HG03039 (cell line): ENCODE measurements at regions not wholly inside any gene's neighbourhood (a gene's known extent, or its start where the extent isn't known, plus 50 kb on each side); places are given as distances from the start of the nearest gene placed in this dataset.
A peak's percentile ranks its signal among the peaks of the same experiment; 100 is the strongest.
"Not testable (repeated sequence)": the region's sequence is repeated elsewhere in the genome, so short reads cannot be mapped to it uniquely, and the experiment has no call there.

Experiments
- ATAC-seq: cut with Tn5 transposase; IDR thresholded peaks from one replicate; pipeline ENCODE4 v1.9.1; 2021; ENCODE audit warnings: mild to moderate bottlenecking, moderate library complexity; ENCODE audit not compliant: unreplicated experiment

DNA sequence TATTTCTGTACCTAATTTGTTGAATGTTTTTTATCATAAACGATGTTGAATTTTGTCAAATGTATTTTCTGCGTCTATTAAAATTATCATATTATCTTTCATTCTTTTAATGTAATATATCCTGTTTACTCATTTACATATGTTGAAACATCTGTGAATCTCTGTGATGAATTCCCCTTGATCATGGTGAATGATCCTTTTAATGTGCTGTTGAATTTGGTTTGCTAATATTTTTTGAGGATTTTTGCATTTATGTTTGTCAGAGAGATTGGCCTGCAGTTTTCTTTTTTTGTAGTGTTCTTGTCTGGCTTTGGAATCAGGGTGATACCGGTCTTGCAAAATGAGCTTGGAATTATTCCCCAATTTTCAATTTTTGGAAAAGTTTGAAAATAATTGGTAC lies 569.3 kb upstream of the CCDC179 start:
- no peak for ATAC-seq

DNA sequence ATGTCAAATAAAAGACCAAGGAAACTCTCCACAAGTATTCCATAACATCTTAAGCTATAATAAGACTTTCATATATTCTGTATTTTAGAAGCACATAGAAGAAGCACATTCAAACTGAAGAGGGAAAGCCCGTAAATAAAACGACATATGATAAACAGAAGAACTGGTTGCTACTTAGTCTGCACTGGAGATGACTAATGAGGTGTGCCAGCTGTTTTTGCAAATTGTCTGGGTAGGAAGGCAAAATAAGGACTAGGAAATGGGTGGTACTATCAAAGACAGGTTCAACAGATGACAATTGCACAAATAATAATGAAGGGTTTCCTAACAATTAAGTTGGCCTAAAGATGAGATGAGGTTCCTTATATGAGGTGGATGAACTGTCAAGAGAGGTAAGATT lies 593.2 kb upstream of the CCDC179 start:
- no peak for ATAC-seq

DNA sequence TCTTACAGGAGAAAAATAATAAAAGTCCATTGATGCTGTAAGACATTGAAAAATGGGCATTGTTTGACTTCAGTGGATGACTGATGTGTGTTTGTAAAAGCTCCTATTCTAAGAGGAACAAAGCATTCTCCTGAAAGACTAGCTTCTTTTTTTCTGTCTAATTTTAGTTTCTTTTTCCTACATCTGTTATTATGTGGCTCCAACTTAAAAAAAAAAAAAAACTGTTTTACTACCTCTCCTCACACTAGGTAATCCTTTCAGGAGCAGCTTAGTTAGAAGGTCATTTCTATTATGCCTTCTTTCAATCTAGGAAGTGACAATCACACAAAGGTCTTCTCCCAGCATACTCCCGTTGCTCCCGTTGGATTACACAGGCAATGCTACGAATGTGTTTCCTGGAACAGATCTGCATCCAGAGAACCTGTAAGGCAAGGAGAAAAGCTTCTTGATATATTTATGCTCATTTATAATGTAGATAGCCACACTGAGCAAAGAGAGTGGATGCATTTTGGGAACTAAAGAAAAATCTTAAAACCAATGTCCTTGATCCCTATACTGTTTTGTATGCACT lies 595.1 kb upstream of the CCDC179 start:
- ATAC-seq = no peak

DNA sequence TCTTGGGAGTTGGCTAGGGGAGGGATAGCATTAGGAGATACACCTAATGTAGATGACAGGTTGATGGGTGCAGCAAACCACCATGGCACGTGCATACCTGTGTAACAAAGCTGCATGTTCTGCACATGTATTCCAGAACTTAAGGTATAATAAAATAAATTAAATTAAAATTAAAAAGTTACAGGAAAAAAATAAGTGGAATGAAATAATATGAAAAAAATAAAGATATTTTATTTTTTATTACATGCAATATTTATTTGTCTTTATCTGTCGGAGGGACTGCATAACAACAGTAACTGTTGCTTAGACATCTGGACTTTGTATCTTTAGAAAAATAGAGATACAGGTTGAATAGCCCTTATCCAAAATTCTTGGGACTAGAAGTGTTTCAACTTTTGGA lies 597.4 kb upstream of the CCDC179 start:
- ATAC-seq = no peak

DNA sequence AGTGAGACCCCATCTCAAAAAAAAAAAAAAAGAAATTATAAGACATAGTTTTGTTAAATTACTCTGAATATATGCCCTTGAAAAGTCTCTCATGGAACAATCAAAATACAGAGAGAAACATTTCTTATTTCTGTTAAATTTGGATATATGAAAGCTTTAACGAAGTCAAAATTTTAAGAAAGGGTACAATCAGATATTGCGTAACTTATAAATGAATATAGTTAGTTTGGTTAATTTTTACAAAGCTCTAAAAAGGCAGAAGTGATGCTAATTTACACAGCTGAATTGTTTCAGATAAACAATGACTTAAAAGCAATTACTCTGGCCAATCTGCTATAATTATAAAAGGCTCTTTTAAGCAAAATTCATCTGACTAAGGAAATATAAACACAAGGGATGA lies 611.6 kb upstream of the CCDC179 start:
- no peak for ATAC-seq

DNA sequence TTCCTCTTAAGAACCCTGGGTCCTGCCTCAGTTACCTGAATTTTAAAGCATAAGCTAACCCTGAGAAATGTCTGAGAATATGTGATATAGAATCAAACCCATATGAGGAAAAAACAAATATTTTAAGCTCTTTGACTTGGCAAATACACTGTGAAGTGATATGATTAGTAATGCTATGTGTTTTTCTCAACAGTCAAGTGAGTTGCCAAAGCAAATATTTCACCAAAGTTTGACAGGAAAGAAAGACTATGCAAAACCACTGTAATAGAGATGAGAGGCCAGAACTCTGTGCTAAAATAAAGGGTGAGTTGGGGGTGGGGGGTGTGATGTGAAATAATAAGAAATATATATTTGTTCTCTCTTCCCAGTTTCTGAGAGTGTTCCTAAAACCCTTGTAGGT lies 613.5 kb upstream of the CCDC179 start:
- ATAC-seq = no peak

DNA sequence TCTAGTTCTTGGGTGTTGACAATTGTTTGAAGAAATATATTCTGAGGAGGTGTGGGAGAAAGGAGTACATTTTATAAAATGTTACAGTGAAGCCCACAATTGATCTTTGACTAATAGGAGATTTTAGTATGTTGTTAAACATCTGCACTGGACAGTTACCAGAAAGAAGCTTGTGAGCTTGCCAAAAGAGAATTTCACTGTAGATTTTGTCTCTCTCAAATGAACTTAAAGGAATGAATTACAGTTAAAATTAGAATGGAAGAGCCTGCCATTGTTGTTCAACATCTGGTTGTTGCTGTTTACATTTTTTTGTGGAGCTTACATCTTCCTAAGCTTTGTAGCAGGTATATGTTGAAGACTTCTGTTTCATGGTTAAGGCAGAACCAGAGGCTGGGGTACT lies 620.5 kb upstream of the CCDC179 start:
- no peak for ATAC-seq

DNA sequence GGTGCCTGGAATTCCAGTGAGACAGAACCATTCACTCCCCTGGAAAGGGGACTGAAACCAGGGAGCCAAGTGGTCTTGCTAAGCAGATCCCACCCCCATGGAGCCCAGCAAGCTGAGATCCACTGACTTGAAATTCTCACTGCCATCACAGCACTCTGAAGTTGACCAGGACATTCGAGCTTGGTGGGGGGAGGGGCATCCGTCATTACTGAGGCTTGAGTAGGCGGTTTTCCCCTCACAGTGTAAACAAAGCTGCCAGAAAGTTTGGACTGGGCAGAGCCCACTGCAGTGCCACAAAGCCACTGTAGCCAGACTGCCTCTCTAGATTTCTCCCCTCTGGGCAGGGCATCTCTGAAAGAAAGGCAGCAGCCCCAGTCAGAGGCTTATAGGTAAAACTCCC lies 623.9 kb upstream of the CCDC179 start:
- not testable (repeated sequence) for ATAC-seq

DNA sequence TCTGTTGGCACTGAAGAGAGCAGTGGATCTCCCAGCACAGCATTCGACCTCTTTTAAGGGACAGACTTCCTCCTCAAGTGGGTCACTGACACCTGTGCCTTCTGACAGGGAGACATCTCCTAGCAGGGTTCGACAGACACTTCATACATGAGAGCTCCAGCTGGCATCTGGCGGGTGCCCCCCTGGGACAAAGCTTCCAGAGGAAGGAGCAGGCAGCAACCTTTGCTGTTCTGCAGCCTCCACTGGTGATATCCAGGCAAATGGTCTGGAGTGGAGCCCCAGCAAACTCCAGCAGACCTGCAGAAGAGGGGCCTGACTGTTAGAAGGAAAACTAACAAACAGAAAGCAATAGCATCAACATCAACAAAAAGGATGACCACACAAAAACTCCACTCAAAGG lies 624.3 kb upstream of the CCDC179 start:
- not testable (repeated sequence) for ATAC-seq

DNA sequence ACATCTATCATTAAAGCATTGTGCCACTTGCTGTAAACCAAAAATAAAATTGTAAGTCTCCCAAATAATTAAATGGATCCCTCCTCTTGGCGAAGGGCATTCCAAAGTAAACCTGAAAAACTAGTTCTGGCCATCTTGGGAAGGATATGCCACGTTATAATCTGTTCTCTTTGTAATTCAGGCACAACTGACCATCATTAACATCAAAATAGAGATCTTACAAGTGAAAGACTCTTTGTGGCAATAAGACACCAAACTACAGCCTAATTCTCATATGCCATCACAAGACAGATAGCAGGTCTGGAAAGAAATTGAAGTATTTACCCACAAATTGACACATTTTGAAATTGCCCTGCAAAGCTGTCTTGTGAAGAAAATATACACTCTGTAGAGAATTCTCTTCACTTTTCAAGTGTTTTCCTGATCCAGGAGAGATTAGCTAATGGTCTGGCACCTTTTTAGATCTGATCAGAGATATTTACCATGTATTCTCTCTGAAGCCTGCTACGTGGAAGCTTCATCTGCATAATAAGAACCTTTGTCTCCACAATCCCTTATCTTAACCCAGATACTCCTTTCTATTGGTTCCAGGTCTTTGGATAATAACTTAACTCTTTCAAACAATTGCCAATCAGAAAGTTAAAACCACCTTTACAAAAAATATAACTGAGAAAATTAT lies 630.4 kb upstream of the CCDC179 start:
- ATAC-seq = no peak

DNA sequence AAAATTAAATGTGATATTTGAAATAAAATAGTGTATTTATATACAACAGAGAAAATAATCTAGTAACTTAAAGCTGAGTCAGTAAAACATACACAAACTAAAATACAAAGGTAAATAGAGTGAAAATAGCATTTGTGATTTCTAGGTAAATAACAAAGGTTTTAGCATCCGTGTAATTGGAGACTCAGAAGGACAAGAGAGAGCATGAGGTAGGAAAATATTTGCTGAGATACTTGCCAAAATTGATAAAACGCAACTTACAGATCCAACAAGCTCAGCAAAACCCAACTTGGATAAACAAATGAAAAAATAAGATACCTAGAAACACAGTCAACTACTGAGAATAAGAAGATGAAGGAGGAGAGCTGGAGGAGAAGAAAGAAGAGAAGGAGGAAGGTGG lies 634.7 kb upstream of the CCDC179 start:
- ATAC-seq = no peak

DNA sequence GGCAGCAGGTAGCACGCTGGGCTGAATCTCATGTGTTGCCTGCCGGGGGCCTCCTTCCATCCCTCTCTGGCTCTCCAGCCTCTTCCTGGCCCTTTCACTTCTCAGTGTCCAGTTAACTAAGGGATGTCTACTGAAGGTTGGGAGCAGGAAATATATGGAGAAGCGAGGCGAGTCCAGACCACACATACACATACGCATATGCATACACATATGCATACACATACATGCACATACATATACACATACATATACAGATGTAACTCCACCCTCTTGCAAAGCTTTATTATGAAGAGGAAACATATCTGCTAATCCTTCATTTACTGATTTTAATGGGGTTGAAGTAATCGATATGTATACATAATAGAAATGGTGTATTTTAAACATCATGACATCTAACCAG lies 636.1 kb upstream of the CCDC179 start:
- no peak for ATAC-seq

DNA sequence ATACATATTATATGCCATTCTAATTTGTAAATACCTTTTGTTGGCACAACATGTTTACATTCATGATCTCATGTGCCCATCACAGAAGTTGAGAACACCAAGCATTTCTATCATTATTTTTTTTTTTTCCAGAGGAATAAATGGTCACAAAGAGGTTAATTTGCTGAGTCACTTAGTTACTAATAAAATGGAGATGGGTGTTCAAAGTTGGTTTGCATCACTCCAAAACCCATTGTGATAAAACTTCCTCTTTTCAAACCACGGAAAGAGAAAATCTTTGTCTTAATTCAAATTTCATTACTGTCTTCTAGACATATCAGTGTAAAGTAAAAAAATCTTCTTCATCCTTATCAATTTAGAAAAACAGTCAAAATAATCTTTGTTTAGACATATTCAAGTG lies 636.8 kb upstream of the CCDC179 start:
- ATAC-seq = no peak

DNA sequence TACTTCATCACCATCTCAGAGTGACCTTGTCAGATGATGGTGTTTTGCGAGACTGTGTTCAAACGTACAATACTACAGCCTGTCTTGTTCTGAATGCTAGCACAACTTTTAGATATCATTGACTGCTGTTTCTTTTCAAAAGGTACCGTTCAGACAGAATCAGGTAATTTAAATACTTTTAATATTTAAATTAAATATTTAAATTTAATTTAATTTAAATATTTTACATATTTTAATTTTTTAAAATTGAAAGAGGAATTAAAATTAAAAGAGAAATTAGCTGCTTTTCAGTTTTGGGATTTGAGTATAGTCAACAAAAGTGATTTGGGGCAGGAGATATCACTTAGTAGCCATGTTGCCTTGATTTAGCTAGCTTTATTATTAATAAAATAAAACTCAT lies 642.1 kb upstream of the CCDC179 start:
- ATAC-seq = no peak

DNA sequence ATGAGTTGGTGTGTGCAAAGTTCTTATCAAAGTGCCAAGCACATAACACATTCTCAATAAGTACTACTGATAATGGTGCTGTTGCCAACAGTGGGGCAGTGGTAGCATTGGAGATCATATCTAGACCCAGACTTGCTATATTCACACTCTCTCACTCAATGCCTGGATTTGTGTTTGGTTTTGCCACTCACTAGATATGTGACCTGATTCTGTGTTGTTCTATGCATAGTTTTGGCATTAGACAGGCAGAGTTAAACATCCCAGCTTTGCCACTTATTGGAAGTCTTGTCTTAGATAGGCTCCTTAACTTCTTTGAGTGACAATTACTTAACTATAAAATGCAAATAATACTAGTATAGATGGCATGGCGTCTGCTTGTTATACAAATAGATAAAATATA lies 642.6 kb upstream of the CCDC179 start:
- no peak for ATAC-seq

DNA sequence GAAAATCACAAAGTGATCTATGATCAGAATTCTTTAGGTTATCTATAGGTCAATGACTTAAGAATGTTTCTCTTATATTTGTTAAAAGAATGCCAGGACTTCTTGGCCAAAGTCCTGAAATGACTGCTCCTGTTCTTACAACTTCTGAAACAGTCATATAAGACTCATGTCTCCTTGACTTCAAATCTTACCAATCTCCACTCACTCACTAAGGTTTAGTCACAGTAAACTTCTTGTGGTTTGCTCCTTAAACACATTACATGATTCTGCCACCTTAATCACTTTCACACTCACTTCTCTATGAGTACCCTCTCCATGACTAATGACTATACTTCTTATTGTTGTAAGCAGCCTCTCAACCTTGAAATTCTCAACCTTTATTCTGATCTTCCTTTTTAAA lies 648.7 kb upstream of the CCDC179 start:
- no peak for ATAC-seq

DNA sequence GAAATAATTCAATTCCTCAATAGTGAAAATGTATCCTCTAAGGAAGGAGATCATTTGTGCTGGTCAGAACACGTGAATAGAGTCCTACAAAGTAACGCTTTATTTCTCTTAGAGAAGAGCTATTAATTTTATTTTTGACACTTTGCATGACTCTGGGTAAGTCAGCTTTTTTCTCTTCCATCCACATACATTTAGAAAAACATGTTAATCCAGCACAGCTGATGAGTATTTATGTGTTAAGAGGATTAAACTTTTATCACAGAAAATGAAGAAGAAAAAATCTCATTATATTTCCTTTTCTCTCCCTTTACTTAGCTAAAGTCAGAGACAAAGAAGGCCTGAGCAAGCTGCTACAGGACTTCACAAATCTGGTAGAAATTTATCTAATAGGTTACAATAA lies 649.5 kb upstream of the CCDC179 start:
- no peak for ATAC-seq

DNA sequence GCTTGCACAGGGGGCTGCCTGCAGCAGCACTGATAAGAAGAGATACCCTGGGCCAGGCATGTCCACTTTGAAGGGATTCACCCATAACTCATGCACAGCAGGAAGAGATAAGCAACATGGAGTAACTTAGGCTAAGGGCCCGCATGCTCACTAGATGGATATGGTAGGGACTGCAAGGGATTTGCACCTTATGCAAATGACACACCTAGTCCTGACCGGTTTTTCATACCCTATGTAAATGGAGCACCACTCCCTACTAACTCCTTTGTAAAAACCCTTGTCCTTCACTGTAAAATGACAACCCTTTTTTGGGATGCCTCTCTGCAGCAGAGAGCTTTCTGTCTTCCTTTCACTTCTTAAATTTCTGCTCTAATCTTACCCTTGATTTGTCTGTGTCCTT lies 658.9 kb upstream of the CCDC179 start:
- ATAC-seq = no peak

DNA sequence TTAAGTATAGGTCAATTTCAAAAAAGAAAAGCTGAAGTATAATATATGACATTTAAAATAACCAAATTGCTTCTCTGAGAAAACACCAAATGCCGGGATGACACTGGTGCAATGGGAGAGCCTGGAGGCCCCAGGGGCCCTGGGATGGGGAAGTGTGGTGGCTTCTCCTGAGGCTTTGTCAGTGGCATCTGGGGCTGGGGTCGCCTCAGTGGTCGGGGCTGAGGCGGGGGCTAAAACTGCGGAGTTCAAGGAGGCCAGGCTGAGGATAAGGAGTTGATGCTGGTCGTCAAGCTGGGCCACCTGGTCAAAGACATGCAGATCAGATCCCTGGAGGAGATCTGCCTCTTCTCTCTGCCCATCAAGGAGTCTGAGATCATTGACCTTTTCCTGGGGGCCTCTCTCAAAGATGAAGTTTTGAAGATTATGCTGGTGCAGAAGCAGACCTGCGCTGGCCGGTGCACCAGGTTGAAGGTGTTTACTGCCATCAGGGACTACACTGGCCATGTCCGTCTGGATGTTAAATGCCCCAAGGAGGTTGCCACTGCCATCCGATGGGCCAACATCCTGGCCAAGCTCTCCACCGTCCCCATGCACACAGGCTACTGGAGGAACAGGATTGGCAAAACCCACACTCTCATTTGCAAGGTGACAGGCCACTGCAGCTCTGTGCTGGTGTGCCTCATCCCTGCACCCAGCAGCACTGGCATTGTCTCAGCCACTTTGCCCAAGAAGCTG lies 660.1 kb upstream of the CCDC179 start:
- ATAC-seq = no peak

DNA sequence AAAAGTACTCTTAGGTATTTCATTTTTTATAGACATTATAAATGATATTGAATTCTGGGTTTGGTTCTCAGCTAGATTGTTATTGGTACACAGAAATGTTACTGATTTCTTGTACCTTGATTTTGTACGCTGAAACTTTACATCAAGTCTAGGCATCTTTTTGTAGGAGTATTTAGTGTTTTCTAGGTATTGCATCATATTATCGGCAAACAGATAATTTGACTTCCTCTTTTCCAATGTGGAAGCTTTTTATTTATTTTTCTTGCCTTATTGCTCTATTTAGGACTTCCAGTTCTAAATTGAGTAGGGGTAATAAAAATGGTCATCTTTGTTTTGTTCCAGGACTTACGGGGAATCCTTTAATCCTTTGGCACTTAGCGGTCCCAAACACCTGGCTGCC lies 676.6 kb upstream of the CCDC179 start:
- no peak for ATAC-seq

DNA sequence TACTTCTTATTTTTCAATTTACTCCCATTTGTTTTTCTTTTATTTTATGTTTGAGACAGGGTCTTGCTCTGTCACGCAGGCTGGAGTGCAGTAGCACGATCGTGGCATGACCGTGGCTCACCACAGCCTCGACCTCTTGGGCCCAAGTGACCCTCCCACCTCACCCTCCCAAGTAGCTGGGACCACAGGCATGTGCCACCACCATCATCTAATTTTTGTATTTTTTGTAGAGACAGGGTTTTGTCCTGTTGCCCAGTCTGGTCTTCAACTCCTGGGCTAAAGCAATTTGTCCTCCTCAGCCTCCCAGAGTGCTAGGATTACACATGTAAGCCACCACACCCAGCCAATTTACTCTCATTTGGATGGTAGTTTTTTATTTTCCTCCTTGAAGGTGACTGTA lies 679.3 kb upstream of the CCDC179 start:
- ATAC-seq = no peak

DNA sequence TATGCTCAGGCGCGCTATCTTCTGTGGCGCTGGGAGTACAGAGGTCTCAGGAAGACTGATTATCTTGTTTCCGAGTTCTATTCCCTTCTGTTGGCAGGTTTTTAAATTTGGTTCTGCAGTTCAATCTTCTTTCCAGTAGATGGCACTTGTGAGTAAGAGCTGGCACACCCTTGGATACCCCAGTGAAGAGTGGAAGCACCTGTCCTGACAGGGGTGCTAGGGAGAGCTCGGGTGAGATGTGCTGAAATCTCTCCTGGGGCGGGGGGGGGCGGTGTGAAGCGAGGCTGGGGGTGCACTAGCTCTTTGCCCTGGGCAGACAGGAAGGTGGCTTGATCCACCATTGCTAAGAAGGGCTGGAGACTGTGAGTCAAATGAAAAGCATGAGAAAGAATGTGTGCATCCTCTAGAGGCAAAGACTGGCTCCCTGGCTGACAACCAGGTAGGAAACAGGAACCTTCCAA lies 679.9 kb upstream of the CCDC179 start:
- peak; percentile 85 for ATAC-seq
